ACHN (cell line): ENCODE measurements at regions not wholly inside any gene's neighbourhood (a gene's known extent, or its start where the extent isn't known, plus 50 kb on each side); places are given as distances from the start of the nearest gene placed in this dataset.

Experiments used
- DNase-seq: peaks from one replicate; pipeline ENCODE4 v3.0.0-alpha.2; 2015
- in situ Hi-C: cut with HindIII; loops from 2 replicates; pipeline ENCODE4 v1.10.0; 2017; ENCODE audit warnings: low sequenced_read_pairs, low pct_ligation_motif_present, low pct_unique_long_range_greater_than_20kb

GRCh38 chr18:38602341-38602740 is 1036.7 kb upstream of the CELF4 start:
- in situ Hi-C loops: no loop called here
- DNase-seq: no peak

DNA sequence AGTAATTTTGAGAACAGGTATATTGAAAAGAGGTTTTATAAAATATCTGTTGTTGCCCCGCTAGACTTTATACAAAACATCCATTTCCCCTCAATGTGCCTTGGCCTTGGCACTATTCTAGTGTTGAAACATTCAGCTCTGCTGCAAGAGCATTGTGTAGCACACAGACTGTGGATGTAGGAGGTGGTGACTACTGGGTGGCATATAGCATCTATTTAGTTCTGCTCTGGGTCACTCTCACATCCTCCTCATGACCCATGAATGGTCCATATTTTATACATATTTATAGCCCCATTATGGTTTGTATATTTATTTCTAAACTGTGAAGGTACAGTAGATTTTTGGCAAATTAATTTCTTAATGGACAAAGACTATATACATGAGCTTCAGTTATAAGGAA is 1022.0 kb upstream of the CELF4 start:
- DNase-seq: no peak
- in situ Hi-C loops: no loop called here

DNA sequence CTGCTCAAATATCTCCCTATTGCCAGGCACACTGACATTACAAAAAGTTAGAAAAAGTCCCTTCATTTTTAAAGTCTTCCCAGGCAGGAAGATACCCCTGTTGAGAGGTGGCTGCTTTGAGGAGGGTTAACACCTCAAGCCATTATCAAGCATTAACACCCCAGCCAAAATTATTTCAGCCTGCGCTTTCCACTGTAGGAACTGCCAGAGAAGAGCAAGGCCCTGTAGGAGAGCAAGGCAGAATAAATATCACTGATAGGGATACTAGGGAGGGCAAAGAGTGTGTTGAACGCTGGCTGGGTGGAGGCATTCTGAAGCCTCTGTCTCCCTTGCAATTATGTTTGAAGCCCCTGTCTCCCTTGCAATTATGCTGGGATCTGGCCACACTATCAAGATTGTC is 1020.7 kb upstream of the CELF4 start:
- no peak for DNase-seq
- in situ Hi-C loops: no loop called here

DNA sequence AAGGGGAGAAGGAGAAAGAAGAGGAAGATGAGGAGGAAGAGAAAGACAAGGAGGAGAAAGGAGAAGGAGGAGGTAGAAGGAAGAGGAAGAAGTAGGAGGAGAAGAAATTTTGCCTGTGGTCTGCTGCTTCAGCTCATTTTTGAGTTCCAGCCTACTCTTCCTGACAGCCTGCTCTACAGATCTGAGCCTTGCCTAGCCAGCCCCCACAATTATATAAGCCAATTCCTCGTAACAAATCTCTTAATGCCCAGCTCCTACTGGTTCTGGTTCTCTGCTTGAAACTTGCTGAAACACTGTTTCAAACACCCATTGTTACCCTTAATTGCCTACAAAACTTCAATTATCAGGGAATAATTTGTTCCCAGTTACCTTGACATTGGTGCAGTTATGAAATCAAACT is 1014.2 kb upstream of the CELF4 start:
- in situ Hi-C loops: no loop called here
- DNase-seq: no peak

DNA sequence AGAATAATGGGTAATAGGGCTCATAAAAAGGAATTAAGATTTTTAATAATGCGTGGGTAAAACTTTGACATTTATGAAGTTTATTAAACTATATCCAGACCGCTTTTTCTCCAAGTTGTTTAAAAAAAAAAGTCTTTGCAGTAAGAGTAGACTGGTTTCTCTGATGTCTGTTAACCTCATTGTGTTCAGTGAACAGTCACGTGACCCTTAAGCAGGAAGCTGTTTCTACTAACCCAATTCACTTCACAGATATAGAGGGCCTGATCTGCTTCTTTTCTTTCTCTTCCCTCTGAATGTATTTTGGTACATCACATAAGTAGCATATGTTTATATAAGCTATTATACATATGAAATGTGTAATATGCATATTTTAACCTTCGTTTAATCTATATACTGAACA is 1011.3 kb upstream of the CELF4 start:
- in situ Hi-C loops: no loop called here
- no peak for DNase-seq

DNA sequence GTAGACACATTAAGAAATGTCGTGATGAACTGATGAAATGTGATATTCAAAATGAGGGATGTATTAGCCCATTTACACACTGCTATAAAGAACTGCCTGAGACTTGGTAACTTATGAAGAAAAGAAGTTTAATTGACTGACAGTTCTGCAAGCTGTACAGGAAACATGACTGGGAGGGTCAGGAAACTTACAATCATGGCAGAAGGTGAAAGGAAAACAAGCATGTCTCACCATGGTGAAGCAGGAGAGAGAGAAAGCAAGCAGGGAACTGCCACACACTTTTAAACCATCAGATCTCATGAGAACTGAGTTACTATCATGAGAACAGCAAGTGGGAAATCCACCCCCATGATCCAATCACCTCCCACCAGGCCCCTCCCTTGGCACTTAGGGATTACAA is 1010.8 kb upstream of the CELF4 start:
- no peak for DNase-seq
- in situ Hi-C loops: no loop called here

DNA sequence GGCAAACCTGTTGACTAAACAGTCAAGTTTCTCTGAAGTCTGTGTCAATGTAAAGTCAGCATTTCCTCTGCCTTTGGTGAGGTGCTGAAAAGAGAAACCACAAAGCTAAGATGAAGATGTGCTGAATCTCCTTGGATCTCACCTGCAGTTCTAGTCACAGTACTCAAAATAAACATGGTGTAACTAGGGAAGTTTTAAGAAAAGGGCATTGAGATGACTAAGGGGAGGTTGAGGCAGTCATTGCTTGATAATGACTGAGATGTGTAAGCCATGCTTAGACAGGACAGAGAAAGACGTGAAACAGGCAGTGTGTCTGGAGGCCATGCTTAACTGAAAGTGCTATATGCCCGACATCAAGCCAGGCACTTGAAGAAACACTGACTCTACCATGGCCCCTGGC is 1010.0 kb upstream of the CELF4 start:
- in situ Hi-C loops: no loop called here
- DNase-seq: no peak

- in situ Hi-C loops: no loop called here
- DNase-seq: no peak
These were observed 1009.4 kb upstream of the CELF4 start for GRCh38 chr18:38575023-38575422.

DNA sequence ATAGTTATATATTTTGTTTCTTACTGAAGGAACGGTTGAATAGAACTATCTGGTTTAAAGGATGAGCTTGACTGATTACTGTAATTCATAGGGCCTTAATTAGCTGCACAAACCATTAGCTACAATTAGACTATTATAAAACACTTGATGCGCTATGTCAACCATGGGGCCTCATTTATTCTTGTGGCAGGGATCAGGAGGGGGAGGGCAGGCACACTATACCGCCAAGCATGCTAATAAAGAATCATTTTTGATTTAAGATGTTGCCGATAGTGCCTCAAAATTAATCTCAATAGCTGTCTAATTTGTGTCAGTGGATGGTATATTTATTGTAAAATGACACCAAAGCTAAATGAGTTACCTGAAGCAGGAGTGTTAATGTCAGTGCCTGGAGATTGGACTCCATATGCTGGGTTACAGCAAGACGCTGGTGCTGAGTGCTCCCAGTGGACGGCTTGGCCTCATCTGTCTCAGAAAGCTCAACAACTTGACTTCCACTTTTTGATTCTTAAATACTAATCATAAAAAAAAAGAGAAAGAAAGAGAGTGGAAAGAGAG is 1007.0 kb upstream of the CELF4 start:
- DNase-seq: no peak
- in situ Hi-C loops: no loop called here

DNA sequence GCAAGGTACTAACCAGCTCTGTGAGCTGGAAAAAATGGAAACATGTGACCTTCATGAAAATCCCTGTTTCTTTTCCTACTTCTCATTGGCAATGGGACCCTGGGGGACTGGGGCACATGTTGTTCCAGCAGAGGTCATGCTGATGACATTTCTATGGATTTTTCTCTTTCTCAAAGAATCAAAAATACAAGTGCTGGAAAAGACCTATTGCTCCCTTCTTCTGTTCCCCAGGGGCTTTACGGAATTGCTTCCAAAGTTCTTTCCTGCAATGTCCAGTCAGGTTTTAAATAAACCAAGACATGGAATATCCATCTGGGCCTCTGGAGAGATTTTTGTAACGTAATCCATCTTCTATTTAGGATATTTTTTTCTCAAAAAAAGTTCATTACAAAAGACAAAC is 1006.1 kb upstream of the CELF4 start:
- no peak for DNase-seq
- in situ Hi-C loops: no loop called here

DNA sequence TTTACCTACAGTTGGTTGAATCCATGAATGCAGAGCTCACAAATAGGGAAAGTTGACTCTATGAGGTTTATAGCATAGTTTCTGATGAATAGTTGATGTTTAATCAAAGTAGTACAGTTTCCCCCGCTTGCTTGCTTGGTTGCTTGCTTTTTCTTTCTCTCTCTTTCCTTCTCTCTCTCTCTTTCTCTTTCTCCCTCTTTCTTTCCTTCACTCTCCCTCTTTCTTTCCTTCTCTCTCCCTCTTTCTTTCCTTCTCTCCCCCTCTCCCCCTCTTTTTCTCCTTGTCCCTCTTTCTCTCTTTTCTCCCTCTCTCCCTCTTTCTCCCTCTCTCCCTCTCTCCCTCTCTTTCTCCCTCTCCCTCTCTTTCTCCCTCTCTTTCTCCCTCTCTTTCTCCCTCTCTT is 999.9 kb upstream of the CELF4 start:
- DNase-seq: no peak
- in situ Hi-C loops: no loop called here

DNA sequence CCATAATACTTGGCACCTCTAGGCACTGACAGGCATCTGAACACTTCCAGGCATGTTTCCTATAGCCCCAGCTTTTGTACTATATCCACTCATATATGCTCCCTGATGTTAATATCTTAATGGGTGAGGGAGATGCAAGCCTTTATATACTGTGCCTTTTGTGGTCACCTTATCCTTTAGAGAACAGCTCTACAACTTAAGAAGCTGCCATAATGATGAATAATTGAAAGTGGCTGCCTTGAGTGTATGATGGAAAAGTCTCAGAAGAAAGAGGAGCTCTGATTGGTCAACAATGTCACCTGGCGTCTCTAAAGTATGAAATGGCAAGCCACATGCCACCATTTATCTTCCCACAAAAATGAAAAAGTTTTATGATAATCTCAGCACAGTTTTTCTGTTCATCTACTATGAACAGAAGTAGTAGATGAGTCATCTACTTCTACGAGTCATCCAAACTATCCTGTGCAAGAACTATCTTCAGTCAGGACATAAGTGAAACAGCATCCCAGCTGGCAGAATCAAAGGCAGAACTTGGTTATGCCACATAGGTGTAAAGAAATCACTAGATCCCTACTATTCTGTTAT is 997.9 kb upstream of the CELF4 start:
- no peak for DNase-seq

GRCh38 chr18:38557006-38557405 is 991.4 kb upstream of the CELF4 start:
- in situ Hi-C loops: no loop called here
- no peak for DNase-seq

More for the DNA sequence above, 997.9 kb upstream of the CELF4 start:
- in situ Hi-C loops: no loop called here

GRCh38 chr18:38552732-38553321 is 987.2 kb upstream of the CELF4 start:
- in situ Hi-C loops: no loop called here
- DNase-seq: no peak

- DNase-seq: no peak
- in situ Hi-C loops: no loop called here
These were observed 986.3 kb upstream of the CELF4 start for GRCh38 chr18:38551881-38552280.

DNA sequence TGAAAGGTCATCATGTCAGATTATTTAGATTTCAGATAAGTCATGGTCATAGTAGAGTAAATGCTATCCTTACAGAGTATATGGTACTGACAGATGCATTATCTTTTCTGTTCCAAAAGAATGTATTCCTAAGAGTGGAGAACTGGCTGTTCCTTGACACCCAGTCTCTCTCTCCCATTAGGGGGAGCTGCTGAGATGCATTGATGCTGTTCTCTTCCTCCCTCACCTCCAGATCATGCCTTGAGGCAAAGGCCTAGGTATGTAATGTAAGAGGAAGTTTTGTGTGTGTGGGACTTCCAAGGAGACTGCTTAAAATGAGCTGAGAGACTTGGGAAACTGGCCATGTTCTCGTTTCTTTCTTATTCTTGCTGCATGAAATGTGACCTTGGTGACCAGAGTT is 979.5 kb upstream of the CELF4 start:
- peak; percentile 7 for DNase-seq
- in situ Hi-C loops: no loop called here

DNA sequence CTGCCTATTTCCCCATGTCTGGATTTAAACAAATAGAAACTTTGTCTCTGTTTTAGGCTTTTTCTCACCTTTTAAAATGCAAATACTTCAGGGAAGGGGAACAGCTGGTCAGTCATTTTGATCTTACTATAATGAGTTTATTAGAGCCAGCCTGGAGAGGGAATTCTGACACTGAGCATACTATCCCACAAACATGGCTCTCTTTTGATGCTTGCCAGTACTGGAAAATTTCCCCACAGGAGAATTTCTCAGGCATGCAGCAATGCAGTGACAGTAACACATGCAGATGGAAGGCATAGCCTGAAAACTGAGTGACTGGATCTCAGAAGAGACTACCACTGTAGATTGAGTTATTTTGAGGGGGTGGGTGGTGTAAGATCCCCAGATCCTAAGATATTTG is 974.3 kb upstream of the CELF4 start:
- DNase-seq: no peak
- in situ Hi-C loops: no loop called here

GRCh38 chr18:38539371-38539770 is 973.8 kb upstream of the CELF4 start:
- in situ Hi-C loops: no loop called here
- no peak for DNase-seq

- in situ Hi-C loops: no loop called here
- no peak for DNase-seq
These were observed 968.5 kb upstream of the CELF4 start for GRCh38 chr18:38534073-38534472.

GRCh38 chr18:38526922-38527321 is 961.3 kb upstream of the CELF4 start:
- in situ Hi-C loops: no loop called here
- DNase-seq: no peak
